HCT116 (cell line): ENCODE measurements at regions not wholly inside any gene's neighbourhood (a gene's known extent, or its start where the extent isn't known, plus 50 kb on each side); places are given as distances from the start of the nearest gene placed in this dataset.

Source experiments
- JUND ChIP-seq: IDR thresholded peaks from 2 replicates; pipeline ENCODE4 v1.6.1; 2012
- POLR2A ChIP-seq: IDR thresholded peaks from 2 replicates; pipeline ENCODE4 v1.7.0; 2011; ENCODE audit warnings: borderline replicate concordance; ENCODE audit not compliant: insufficient read depth, insufficient read length; ENCODE audit errors: extremely low read depth
- SP1 ChIP-seq: IDR thresholded peaks from 2 replicates; pipeline ENCODE4 v1.6.1; 2012; ENCODE audit warnings: low read depth
- YY1 ChIP-seq: IDR thresholded peaks from 2 replicates; pipeline ENCODE4 v1.6.1; 2011; ENCODE audit warnings: low read length, low read depth, moderate library complexity, mild to moderate bottlenecking; ENCODE audit not compliant: insufficient replicate concordance; ENCODE audit errors: extremely low read depth
- ZFX ChIP-seq: fragments of 450-650 bp; IDR thresholded peaks from 2 replicates; pipeline ENCODE4 v1.6.1; 2017
- TF ChIP-seq, protein P1 (sequence below), 3 experiments: fragments of 200-600 bp in 1 of 3; sonication (generic) in 1 of 3; IDR thresholded peaks in 2 of 3; conservative IDR thresholded peaks in 1 of 3; 2 replicates each; pipeline ENCODE4 v1.5.1; 2012 to 2017; ENCODE audit warnings: low read depth in 2 of 3, low read length in 2 of 3, antibody characterized with exemption in 1 of 3, borderline replicate concordance in 1 of 3, control low read depth in 1 of 3, mild to moderate bottlenecking in 1 of 3, mixed read lengths in 1 of 3, mixed run types in 1 of 3, moderate library complexity in 1 of 3; ENCODE audit not compliant: insufficient read depth in 1 of 3

DNA sequence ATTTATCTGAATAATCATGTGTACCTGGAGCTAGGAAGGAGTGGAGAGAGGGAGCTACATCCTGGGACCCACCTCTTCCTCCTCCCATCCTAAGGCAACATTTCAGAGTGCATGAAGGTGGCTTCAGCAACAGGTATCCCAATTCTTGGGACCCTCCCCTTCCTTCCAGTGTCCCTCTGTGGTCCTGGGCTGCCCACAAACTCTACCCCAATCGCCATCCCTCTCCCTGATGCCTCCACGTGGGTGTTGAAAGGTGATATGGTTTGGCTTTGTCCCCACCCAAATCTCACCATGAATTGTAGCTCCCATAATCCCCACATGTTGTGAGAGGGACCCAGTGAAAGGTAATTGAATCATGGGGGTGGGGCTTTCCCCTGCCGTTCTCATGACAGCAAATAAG is 121.4 kb downstream of the MED10 start:
- TF ChIP-seq, protein P1, sequence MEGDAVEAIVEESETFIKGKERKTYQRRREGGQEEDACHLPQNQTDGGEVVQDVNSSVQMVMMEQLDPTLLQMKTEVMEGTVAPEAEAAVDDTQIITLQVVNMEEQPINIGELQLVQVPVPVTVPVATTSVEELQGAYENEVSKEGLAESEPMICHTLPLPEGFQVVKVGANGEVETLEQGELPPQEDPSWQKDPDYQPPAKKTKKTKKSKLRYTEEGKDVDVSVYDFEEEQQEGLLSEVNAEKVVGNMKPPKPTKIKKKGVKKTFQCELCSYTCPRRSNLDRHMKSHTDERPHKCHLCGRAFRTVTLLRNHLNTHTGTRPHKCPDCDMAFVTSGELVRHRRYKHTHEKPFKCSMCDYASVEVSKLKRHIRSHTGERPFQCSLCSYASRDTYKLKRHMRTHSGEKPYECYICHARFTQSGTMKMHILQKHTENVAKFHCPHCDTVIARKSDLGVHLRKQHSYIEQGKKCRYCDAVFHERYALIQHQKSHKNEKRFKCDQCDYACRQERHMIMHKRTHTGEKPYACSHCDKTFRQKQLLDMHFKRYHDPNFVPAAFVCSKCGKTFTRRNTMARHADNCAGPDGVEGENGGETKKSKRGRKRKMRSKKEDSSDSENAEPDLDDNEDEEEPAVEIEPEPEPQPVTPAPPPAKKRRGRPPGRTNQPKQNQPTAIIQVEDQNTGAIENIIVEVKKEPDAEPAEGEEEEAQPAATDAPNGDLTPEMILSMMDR (IDR thresholded peaks at IDR 0.05 in 2 of 3, conservative IDR thresholded peaks at IDR 0.05 in 1 of 3; ENCODE audit: borderline replicate concordance in 1 of 3, insufficient read depth in 1 of 3, low read depth in 2 of 3, low read length in 2 of 3): no peak
- TF ChIP-seq YY1 (no peak), POLR2A (no peak), SP1 (no peak), ZFX (no peak), JUND (no peak)
